Uterus (tissue), 3 donors: ENCODE measurements at regions not wholly inside any gene's neighbourhood (a gene's known extent, or its start where the extent isn't known, plus 50 kb on each side); places are given as distances from the start of the nearest gene placed in this dataset.

Source experiments
- DNase-seq, 2 donors: peaks; one replicate each; pipeline ENCODE4 v3.0.0-alpha.2; 2019 to 2020
- H3K27ac ChIP-seq, 2 donors: fragments of 200-600 bp; sonication (generic); 1 replicate in 1 of 2; 2 replicates in 1 of 2; pipeline ENCODE4 v1.5.1; 2016 to 2018
- H3K27me3 ChIP-seq, 2 donors: fragments of 200-600 bp; sonication (generic); one replicate each; pipeline ENCODE4 v1.5.1; 2018 to 2019; ENCODE audit warnings: control low read depth in 1 of 2
- H3K36me3 ChIP-seq, 2 donors: fragments of 200-600 bp; sonication (generic); one replicate each; pipeline ENCODE4 v1.5.1; 2019; ENCODE audit warnings: control low read depth in 1 of 2
- H3K4me1 ChIP-seq, 2 donors: fragments of 200-600 bp; sonication (generic); one replicate each; pipeline ENCODE4 v1.5.1; 2018 to 2019; ENCODE audit warnings: control low read depth in 1 of 2
- H3K4me3 ChIP-seq, 2 donors: fragments of 200-600 bp; sonication (generic); 1 replicate in 1 of 2; 2 replicates in 1 of 2; pipeline ENCODE4 v1.5.1; 2018 to 2019; ENCODE audit warnings: mild to moderate bottlenecking in 1 of 2
- H3K9me3 ChIP-seq, 2 donors: fragments of 200-600 bp; sonication (generic); one replicate each; pipeline ENCODE4 v1.5.1; 2019; ENCODE audit warnings: control low read depth in 1 of 2
- POLR2A ChIP-seq, 2 donors: fragments of 450-650 bp; IDR thresholded peaks; one replicate each; pipeline ENCODE4 v1.6.1; 2016; ENCODE audit warnings: antibody characterized with exemption in 2 of 2, mild to moderate bottlenecking in 1 of 2, moderate library complexity in 1 of 2
- intact Hi-C: fragments of 100-400 bp; cut with DNase I; formaldehyde crosslinking; loops from one replicate; pipeline ENCODE4 v1.15.1; 2023; ENCODE audit warnings: low total_unique reads
- TF ChIP-seq, protein P1 (sequence below), 4 experiments: fragments of 200-600 bp in 2 of 4; fragments of 450-650 bp in 2 of 4; sonication (generic) in 2 of 4; IDR thresholded peaks; one replicate each; pipeline ENCODE4 v1.5.1; 2016 to 2019; ENCODE audit warnings: antibody characterized with exemption in 4 of 4, mild to moderate bottlenecking in 2 of 4, moderate library complexity in 1 of 4
- donor health status: DM: yes; HTN: yes; CAD: no.

DNA sequence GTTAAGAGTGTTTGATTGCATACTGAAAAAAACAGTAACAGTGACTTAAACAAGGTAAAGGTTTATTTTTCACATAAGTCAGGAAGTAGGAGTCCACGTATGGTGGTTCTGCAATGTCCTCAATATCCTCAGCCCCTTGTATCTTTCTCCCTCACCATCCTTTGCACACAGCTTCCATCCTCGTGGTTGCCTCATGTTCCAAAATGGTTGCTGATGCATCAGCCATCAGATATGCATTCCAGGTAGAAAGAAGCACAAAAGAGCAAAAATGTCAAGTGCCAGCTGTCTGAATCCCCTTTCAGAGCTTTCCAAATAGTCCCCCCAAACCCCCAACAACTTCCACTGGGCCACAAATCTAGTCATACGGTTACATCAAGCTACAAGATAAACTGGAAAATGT, 138.1 kb downstream of the SYF2 start:
- intact Hi-C loops, result no loop called here
- TF ChIP-seq, protein P1, sequence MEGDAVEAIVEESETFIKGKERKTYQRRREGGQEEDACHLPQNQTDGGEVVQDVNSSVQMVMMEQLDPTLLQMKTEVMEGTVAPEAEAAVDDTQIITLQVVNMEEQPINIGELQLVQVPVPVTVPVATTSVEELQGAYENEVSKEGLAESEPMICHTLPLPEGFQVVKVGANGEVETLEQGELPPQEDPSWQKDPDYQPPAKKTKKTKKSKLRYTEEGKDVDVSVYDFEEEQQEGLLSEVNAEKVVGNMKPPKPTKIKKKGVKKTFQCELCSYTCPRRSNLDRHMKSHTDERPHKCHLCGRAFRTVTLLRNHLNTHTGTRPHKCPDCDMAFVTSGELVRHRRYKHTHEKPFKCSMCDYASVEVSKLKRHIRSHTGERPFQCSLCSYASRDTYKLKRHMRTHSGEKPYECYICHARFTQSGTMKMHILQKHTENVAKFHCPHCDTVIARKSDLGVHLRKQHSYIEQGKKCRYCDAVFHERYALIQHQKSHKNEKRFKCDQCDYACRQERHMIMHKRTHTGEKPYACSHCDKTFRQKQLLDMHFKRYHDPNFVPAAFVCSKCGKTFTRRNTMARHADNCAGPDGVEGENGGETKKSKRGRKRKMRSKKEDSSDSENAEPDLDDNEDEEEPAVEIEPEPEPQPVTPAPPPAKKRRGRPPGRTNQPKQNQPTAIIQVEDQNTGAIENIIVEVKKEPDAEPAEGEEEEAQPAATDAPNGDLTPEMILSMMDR (IDR thresholded peaks at IDR 0.05), result no peak
- no peak for TF ChIP-seq POLR2A (IDR thresholded peaks at IDR 0.05)
- no peak overlapping the region for H3K27ac ChIP-seq
- no peaks in the 10 kb centered on the region for H3K9me3 ChIP-seq
- no peaks in the 10 kb centered on the region for H3K4me1 ChIP-seq
- no peak for DNase-seq
- H3K4me3 ChIP-seq, result no peak overlapping the region
- H3K27me3 ChIP-seq, result no peaks in the 10 kb centered on the region
- no peaks in the 10 kb centered on the region for H3K36me3 ChIP-seq

DNA sequence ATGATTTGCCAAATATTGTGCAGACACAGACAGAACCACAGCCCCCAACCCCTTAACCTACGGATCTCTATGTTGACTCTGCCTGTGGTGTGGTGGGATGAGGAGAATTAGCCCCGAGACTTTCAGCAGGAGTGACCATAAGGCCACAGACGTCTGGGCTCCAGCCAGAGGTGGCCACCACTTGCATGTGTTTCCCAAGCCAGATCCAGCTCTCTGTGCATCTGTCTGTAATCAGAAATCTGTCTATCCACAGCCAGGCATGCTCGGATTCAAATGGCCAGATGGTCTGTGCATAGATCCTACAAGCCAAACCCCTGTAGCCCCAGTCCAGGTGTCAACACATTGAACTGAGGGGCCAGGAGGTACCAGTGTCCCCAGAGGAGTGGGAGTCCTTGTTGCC, 140.6 kb downstream of the SYF2 start:
- H3K4me3 ChIP-seq, result no peak overlapping the region
- no peaks in the 10 kb centered on the region for H3K4me1 ChIP-seq
- DNase-seq, result no peak
- H3K27me3 ChIP-seq, result no peaks in the 10 kb centered on the region
- intact Hi-C loops, result no loop called here
- H3K9me3 ChIP-seq, result no peaks in the 10 kb centered on the region
- H3K27ac ChIP-seq, result no peak overlapping the region
- H3K36me3 ChIP-seq, result no peaks in the 10 kb centered on the region
- no peak for TF ChIP-seq POLR2A (IDR thresholded peaks at IDR 0.05)
- TF ChIP-seq, protein P1 (IDR thresholded peaks at IDR 0.05), result no peak

DNA sequence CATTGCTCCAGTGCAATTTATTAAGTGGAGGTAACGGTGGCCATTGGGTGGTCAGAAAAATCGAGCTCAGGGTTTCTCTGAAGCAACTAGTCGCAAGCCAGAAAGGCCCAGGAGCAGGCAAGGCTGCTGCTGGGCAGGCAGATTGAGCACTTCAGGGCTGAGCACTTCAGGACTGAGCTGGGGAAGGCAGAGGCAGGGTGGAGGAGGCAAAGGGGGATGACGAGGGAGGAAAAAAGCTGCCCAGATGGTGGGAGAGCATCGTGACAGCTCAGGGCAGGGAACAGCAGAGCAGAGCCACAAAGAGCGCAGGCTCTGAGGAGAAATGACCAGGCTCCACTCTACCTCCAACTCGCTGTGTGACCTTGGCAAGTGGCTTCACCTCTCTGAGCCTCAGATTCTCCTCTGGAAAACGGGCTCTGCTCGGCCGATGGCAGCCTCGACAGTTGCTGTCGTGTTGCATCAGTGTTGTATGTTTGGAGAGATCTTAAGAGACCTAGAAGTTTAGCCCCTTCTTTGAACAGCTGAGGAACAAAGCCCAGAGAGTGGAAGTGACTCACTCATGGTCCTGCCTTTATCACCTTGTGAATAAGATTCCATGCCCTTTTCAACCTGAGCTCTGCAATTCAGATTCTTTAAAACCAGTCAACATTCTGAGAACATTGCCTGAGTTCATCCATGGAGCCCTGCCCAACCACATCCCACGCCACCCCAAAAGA, 141.4 kb downstream of the SYF2 start:
- TF ChIP-seq, protein P1 (IDR thresholded peaks at IDR 0.05), result no peak
- no peak for TF ChIP-seq POLR2A (IDR thresholded peaks at IDR 0.05)
- intact Hi-C loops, result no loop called here
- H3K27me3 ChIP-seq, result no peaks in the 10 kb centered on the region

DNA sequence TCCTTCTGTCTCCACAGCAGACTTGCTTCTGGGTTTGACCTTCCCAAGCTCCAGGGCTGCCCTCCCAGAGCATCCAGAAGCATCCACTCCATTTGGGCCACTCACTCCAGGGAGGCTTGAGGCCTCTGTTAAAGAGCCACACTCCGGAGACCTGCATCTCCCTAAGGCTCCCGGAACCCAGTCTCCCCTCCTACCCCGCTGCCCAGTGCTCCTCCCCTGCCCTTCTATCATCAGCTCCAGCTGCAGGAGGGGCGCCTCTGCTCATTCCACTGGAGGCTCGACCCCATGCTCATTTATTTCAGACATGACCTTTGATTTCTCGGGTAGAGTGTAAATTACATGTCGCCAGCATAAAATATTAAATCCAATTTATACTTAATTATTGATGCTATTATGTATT, 142.5 kb downstream of the SYF2 start:
- Histone ChIP-seq H3K4me1 (no peaks in the 10 kb centered on the region), H3K27me3 (no peaks in the 10 kb centered on the region), H3K9me3 (no peaks in the 10 kb centered on the region), H3K27ac (no peak overlapping the region), H3K4me3 (no peak overlapping the region), H3K36me3 (no peaks in the 10 kb centered on the region)
- intact Hi-C loops, result no loop called here
- DNase-seq, result no peak
- TF ChIP-seq, protein P1 (IDR thresholded peaks at IDR 0.05), result no peak
- no peak for TF ChIP-seq POLR2A (IDR thresholded peaks at IDR 0.05)

More for the DNA sequence above, 141.4 kb downstream of the SYF2 start:
- Histone ChIP-seq H3K4me1 (no peaks in the 10 kb centered on the region), H3K27ac (no peak overlapping the region), H3K4me3 (no peak overlapping the region), H3K9me3 (no peaks in the 10 kb centered on the region), H3K36me3 (no peaks in the 10 kb centered on the region)
- no peak for DNase-seq

DNA sequence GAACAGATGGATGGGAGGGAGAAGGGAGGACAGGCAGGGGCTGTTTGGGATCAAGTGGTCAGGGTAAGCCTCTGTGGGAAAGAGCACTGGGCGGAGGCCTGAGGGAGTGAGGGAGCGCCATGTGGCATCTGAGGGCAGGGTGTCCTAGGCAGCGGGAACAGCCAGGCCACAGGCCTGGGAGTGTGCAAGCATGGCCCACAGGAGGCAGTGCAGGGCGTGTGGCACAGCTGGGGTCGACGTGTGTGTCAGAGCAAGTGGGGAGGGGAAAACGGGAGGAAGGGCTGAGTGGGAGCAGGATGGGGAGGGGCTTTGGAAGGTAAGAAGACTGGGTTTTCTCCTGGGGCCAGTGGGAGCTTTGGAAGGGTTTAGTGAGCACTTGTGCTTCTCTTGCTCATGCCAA, 143.4 kb downstream of the SYF2 start:
- intact Hi-C loops, result no loop called here
- no peaks in the 10 kb centered on the region for H3K36me3 ChIP-seq
- no peaks in the 10 kb centered on the region for H3K4me1 ChIP-seq
- no peak for TF ChIP-seq POLR2A (IDR thresholded peaks at IDR 0.05)
- TF ChIP-seq, protein P1 (IDR thresholded peaks at IDR 0.05), result no peak
- H3K4me3 ChIP-seq, result no peak overlapping the region
- no peaks in the 10 kb centered on the region for H3K27me3 ChIP-seq
- no peak overlapping the region for H3K27ac ChIP-seq
- no peaks in the 10 kb centered on the region for H3K9me3 ChIP-seq
- no peak for DNase-seq
